ENCODE measurements at regions not wholly inside any gene's neighbourhood (a gene's known extent, or its start where the extent isn't known, plus 50 kb on each side); places are given as distances from the start of the nearest gene placed in this dataset.

GRCh38 chr14:51188566-51189185 lies 51.4 kb upstream of the TMX1 start:
- TF ChIP-seq POLR2A (IDR thresholded peaks at IDR 0.05; ENCODE audit: low read depth, low read length) (no peak), POLR2AphosphoS5 (IDR thresholded peaks at IDR 0.05; ENCODE audit: low read depth, low read length) (no peak)

Data from GM12892 (cell line).